Stimulated activated memory B cell treated with anti-CD40 and anti-IgM and Interleukin-4, amounts not matched to agents 10 μg/mL and 1 μg/mL and 100 μg/mL, for 72 hours (primary cell): ENCODE measurements at regions not wholly inside any gene's neighbourhood (a gene's known extent, or its start where the extent isn't known, plus 50 kb on each side); places are given as distances from the start of the nearest gene placed in this dataset.

Source experiments
- ATAC-seq: fragments of 150-1000 bp; cut with Tn5 transposase; 2 replicates; pipeline ENCODE4 v1.10.0; 2021
- H3K27ac Mint-ChIP-seq: one replicate; pipeline ENCODE4 v1.8.0; 2022; ENCODE audit warnings: mild to moderate bottlenecking, mixed read lengths
- H3K27me3 Mint-ChIP-seq: one replicate; pipeline ENCODE4 v1.8.0; 2022; ENCODE audit warnings: mixed read lengths
- H3K36me3 Mint-ChIP-seq: one replicate; pipeline ENCODE4 v1.8.0; 2022; ENCODE audit warnings: mixed read lengths
- H3K4me1 Mint-ChIP-seq: one replicate; pipeline ENCODE4 v1.8.0; 2022; ENCODE audit warnings: mixed read lengths
- H3K4me3 Mint-ChIP-seq: one replicate; pipeline ENCODE4 v1.8.0; 2022; ENCODE audit warnings: mild to moderate bottlenecking, moderate library complexity, mixed read lengths
- H3K9me3 Mint-ChIP-seq: one replicate; pipeline ENCODE4 v1.8.0; 2022; ENCODE audit warnings: mixed read lengths

GRCh38 chr9:99389087-99390033 is 167.3 kb downstream of the SEC61B start:
- no peaks in the 10 kb centered on the region for H3K27me3 Mint-ChIP-seq
- no peak overlapping the region for H3K4me3 Mint-ChIP-seq
- H3K4me1 Mint-ChIP-seq: no peaks in the 10 kb centered on the region
- ATAC-seq: no peak
- no peaks in the 10 kb centered on the region for H3K9me3 Mint-ChIP-seq
- H3K36me3 Mint-ChIP-seq: no peaks in the 10 kb centered on the region
- no peak overlapping the region for H3K27ac Mint-ChIP-seq

GRCh38 chr9:99391937-99392594 is 170.0 kb downstream of the SEC61B start:
- peaks cover 11% of the 10 kb centered on the region for H3K4me1 Mint-ChIP-seq
- ATAC-seq: no peak
- no peak overlapping the region for H3K4me3 Mint-ChIP-seq
- no peak overlapping the region for H3K27ac Mint-ChIP-seq
- H3K27me3 Mint-ChIP-seq: no peaks in the 10 kb centered on the region
- H3K9me3 Mint-ChIP-seq: no peaks in the 10 kb centered on the region
- H3K36me3 Mint-ChIP-seq: no peaks in the 10 kb centered on the region

DNA sequence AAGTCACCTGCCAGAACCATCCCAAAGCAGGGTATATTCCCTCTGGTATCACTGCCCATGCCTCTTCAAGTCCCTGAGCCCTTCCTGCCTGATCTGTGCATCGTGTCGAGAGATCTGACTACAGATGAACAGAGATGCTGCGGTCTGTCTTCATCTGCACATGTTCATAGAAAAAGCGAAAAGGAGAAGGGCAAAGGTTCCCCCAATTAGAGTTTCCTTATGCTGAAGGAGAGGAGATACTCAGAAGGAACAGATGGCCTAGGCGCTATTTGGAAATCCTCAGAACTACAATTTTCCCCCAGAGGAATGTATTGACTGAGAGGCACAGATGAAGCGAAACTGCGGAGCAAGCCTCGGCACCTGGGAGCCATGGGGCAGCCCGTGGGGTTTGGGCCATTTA is 170.9 kb downstream of the SEC61B start:
- no peak overlapping the region for H3K4me3 Mint-ChIP-seq
- peaks cover 11% of the 10 kb centered on the region for H3K4me1 Mint-ChIP-seq
- no peaks in the 10 kb centered on the region for H3K27me3 Mint-ChIP-seq
- no peak for ATAC-seq
- H3K36me3 Mint-ChIP-seq: no peaks in the 10 kb centered on the region
- no peak overlapping the region for H3K27ac Mint-ChIP-seq
- H3K9me3 Mint-ChIP-seq: no peaks in the 10 kb centered on the region

- ATAC-seq: no peak
- H3K27ac Mint-ChIP-seq: no peak overlapping the region
- no peak overlapping the region for H3K4me3 Mint-ChIP-seq
- no peaks in the 10 kb centered on the region for H3K27me3 Mint-ChIP-seq
- peaks cover 17% of the 10 kb centered on the region for H3K4me1 Mint-ChIP-seq
- no peaks in the 10 kb centered on the region for H3K36me3 Mint-ChIP-seq
- peaks cover 2% of the 10 kb centered on the region for H3K9me3 Mint-ChIP-seq
Observed at GRCh38 chr9:99393993-99394392, 171.9 kb downstream of the SEC61B start.

DNA sequence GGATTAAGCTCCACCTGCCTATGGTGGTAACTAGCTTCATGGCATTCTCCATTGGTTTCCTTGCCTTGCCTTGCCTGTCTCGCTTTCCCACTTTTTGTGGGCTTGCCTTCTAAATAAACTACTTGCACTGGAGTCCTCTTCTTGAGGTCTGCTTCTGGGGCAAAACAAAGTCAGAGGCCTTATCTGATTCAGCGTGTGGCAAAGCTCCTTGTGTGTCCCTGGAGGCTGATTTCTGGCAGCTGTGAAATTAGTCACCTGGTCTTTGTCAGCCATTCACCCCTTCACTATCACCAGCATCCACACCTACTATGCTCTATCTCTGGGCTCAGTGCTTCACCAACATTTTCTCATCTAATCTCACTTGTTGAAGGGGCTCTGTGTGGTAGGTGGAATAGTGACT is 176.2 kb downstream of the SEC61B start:
- no peak overlapping the region for H3K4me3 Mint-ChIP-seq
- peaks cover 2% of the 10 kb centered on the region for H3K9me3 Mint-ChIP-seq
- H3K27me3 Mint-ChIP-seq: no peaks in the 10 kb centered on the region
- H3K4me1 Mint-ChIP-seq: peaks cover 22% of the 10 kb centered on the region
- peak overlapping the region; percentile 16 for H3K27ac Mint-ChIP-seq
- ATAC-seq: no peak
- no peaks in the 10 kb centered on the region for H3K36me3 Mint-ChIP-seq

GRCh38 chr9:99399474-99399873 is 177.4 kb downstream of the SEC61B start:
- H3K9me3 Mint-ChIP-seq: peaks cover 2% of the 10 kb centered on the region
- H3K4me3 Mint-ChIP-seq: no peak overlapping the region
- H3K36me3 Mint-ChIP-seq: no peaks in the 10 kb centered on the region
- H3K27ac Mint-ChIP-seq: no peak overlapping the region
- H3K27me3 Mint-ChIP-seq: no peaks in the 10 kb centered on the region
- ATAC-seq: no peak
- peaks cover 22% of the 10 kb centered on the region for H3K4me1 Mint-ChIP-seq

- H3K9me3 Mint-ChIP-seq: peaks cover 2% of the 10 kb centered on the region
Observed at GRCh38 chr9:99400184-99400731, 178.2 kb downstream of the SEC61B start.

GRCh38 chr9:99401680-99402504 is 179.8 kb downstream of the SEC61B start:
- peaks cover 10% of the 10 kb centered on the region for H3K4me1 Mint-ChIP-seq
- H3K36me3 Mint-ChIP-seq: no peaks in the 10 kb centered on the region
- no peak overlapping the region for H3K4me3 Mint-ChIP-seq
- H3K27me3 Mint-ChIP-seq: no peaks in the 10 kb centered on the region
- H3K9me3 Mint-ChIP-seq: peaks cover 2% of the 10 kb centered on the region
- H3K27ac Mint-ChIP-seq: peak overlapping the region; percentile 58
- no peak for ATAC-seq

More at GRCh38 chr9:99400184-99400731, 178.2 kb downstream of the SEC61B start:
- Mint-ChIP-seq H3K4me1 (peaks cover 22% of the 10 kb centered on the region), H3K36me3 (no peaks in the 10 kb centered on the region), H3K27ac (no peak overlapping the region), H3K4me3 (no peak overlapping the region), H3K27me3 (no peaks in the 10 kb centered on the region)
- no peak for ATAC-seq

DNA sequence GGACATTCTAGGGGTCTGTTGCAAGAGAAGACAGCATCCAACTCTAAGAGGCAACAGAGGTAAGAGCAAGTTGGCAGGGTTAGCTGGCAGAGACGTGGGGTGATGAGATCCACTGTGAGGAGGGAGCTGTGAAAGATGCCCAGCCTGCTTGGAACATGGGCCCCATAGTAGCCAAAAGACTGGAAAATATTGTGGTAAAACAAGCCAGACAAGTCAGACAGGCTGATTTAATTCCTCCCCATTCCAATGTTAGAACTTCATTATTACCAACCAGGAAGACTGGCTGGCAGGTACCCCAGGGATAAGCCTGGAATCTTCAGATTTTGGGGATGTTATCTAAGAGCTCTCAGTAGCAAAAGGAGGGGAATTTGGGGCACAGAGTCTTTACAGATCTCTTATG is 181.3 kb downstream of the SEC61B start:
- Mint-ChIP-seq H3K9me3 (no peaks in the 10 kb centered on the region), H3K4me3 (no peak overlapping the region), H3K27ac (peak overlapping the region; percentile 58), H3K36me3 (no peaks in the 10 kb centered on the region), H3K4me1 (peaks cover 8% of the 10 kb centered on the region), H3K27me3 (no peaks in the 10 kb centered on the region)
- no peak for ATAC-seq

DNA sequence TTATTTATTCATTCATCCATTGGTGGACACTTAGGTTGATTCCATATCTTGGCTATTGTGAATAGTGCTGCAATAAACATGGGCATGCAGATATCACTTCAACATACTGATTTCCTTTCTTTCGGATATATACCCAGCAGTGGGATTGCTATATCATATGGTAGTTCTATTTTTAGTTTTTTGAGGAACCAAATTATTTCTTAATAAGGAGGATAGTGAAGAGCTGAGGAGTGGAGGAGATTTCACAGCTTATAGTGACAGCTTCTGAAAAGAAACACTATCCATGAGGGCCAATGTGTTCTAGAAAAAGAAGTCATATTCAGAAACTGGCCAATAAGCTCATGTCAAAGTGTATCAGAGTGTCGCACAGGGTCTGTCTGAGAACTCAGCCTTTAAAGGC is 183.3 kb downstream of the SEC61B start:
- no peak for ATAC-seq
- Mint-ChIP-seq H3K4me1 (peaks cover 4% of the 10 kb centered on the region), H3K4me3 (no peak overlapping the region), H3K27ac (no peak overlapping the region), H3K9me3 (no peaks in the 10 kb centered on the region), H3K36me3 (no peaks in the 10 kb centered on the region), H3K27me3 (no peaks in the 10 kb centered on the region)

DNA sequence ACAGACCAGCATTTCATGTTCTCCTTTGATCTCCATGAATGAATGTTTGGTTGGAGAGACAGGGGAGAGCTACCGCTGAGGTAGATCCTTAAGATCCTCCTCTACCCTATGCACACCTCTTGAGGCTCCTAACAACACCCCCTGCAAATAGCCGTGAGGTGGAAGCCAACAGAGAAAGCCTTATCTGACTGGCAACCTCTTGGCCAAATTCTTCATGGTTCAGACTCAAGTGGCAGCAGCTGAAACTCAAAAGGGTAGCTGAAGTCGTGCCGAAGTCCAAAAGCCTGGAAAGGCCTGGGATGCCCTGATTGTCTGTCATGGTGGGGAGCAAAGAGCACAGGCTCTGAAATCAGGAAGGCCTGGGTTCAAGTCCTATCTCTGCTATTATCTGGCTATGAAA is 184.9 kb downstream of the SEC61B start:
- Mint-ChIP-seq H3K36me3 (no peaks in the 10 kb centered on the region), H3K27ac (no peak overlapping the region), H3K4me1 (peaks cover 4% of the 10 kb centered on the region), H3K27me3 (no peaks in the 10 kb centered on the region), H3K9me3 (peaks cover 3% of the 10 kb centered on the region), H3K4me3 (no peak overlapping the region)
- no peak for ATAC-seq

DNA sequence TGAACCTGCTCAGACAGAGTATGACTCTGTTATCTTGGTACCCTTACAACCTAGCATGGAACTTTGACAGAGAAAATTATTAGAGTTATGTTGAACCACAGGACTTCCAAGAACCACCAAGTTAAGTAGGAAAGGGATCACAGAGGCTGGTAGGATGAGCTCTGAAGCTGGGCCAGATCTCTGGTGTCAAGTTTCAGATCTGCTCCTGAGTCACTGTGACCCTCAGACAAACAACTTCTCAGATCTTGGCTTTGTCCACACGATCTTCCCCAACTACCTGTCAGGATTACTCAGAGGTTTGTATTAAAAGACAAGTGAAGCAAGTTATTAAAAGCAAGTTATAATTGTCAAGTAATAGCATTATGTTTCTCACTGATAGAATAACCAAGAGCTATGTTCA is 189.0 kb downstream of the SEC61B start:
- H3K27me3 Mint-ChIP-seq: no peaks in the 10 kb centered on the region
- no peak overlapping the region for H3K27ac Mint-ChIP-seq
- H3K9me3 Mint-ChIP-seq: peaks cover 3% of the 10 kb centered on the region
- no peaks in the 10 kb centered on the region for H3K36me3 Mint-ChIP-seq
- H3K4me3 Mint-ChIP-seq: no peak overlapping the region
- no peak for ATAC-seq
- H3K4me1 Mint-ChIP-seq: peaks cover 6% of the 10 kb centered on the region

- H3K27ac Mint-ChIP-seq: no peak overlapping the region
- peaks cover 10% of the 10 kb centered on the region for H3K4me1 Mint-ChIP-seq
- H3K27me3 Mint-ChIP-seq: no peaks in the 10 kb centered on the region
- ATAC-seq: no peak
- peaks cover 3% of the 10 kb centered on the region for H3K9me3 Mint-ChIP-seq
- no peaks in the 10 kb centered on the region for H3K36me3 Mint-ChIP-seq
- no peak overlapping the region for H3K4me3 Mint-ChIP-seq
Observed at GRCh38 chr9:99411479-99412115, 189.5 kb downstream of the SEC61B start.

GRCh38 chr9:99412606-99413005 is 190.5 kb downstream of the SEC61B start:
- Mint-ChIP-seq H3K9me3 (peaks cover 3% of the 10 kb centered on the region), H3K4me3 (no peak overlapping the region), H3K27me3 (no peaks in the 10 kb centered on the region), H3K4me1 (peaks cover 10% of the 10 kb centered on the region), H3K27ac (no peak overlapping the region), H3K36me3 (no peaks in the 10 kb centered on the region)
- ATAC-seq: no peak
